MM.1S (cell line): ENCODE measurements at regions not wholly inside any gene's neighbourhood (a gene's known extent, or its start where the extent isn't known, plus 50 kb on each side); places are given as distances from the start of the nearest gene placed in this dataset.

Experiments used
- DNase-seq: peaks from one replicate; pipeline ENCODE4 v3.0.0-alpha.2; 2015
- H2AFZ ChIP-seq: fragments of 300-600 bp; sonication (generic); 2 replicates; pipeline ENCODE4 v1.6.0; 2016; ENCODE audit warnings: antibody characterized with exemption, low read length
- H3F3A ChIP-seq: fragments of 300-600 bp; sonication (generic); 2 replicates; pipeline ENCODE4 v1.6.1; 2016; ENCODE audit warnings: mild to moderate bottlenecking, antibody characterized with exemption, low read length, moderate library complexity, mixed read lengths; ENCODE audit not compliant: insufficient read depth
- H3K27ac ChIP-seq: fragments of 300-600 bp; sonication (generic); 2 replicates; pipeline ENCODE4 v1.5.1; 2016; ENCODE audit warnings: mild to moderate bottlenecking, low read length
- H3K27me3 ChIP-seq: fragments of 300-600 bp; sonication (generic); replicated peaks from 2 replicates; pipeline ENCODE4 v1.6.0; 2016; ENCODE audit warnings: low read length; ENCODE audit not compliant: insufficient read depth
- H3K36me3 ChIP-seq: fragments of 300-600 bp; sonication (generic); replicated peaks from 2 replicates; pipeline ENCODE4 v1.6.1; 2016; ENCODE audit warnings: mild to moderate bottlenecking, low read length, mixed read lengths; ENCODE audit not compliant: insufficient read depth
- H3K4me1 ChIP-seq: fragments of 300-600 bp; sonication (generic); 2 replicates; pipeline ENCODE4 v1.6.1; 2016; ENCODE audit warnings: low read length, mixed read lengths
- H3K4me2 ChIP-seq: fragments of 300-600 bp; sonication (generic); 2 replicates; pipeline ENCODE4 v1.6.0; 2016; ENCODE audit warnings: low read depth, low read length
- H3K4me3 ChIP-seq: fragments of 300-600 bp; sonication (generic); 2 replicates; pipeline ENCODE4 v1.5.1; 2016; ENCODE audit warnings: low read length, mixed read lengths
- H3K79me2 ChIP-seq: fragments of 300-600 bp; sonication (generic); 2 replicates; pipeline ENCODE4 v1.6.1; 2016; ENCODE audit warnings: mixed run types, low read length, mixed read lengths
- H3K9ac ChIP-seq: fragments of 300-600 bp; sonication (generic); 2 replicates; pipeline ENCODE4 v1.6.1; 2016; ENCODE audit warnings: low read length, mixed read lengths
- H3K9me2 ChIP-seq: fragments of 300-600 bp; sonication (generic); replicated peaks from 2 replicates; pipeline ENCODE4 v1.6.1; 2016; ENCODE audit warnings: mild to moderate bottlenecking, low read length, mixed read lengths; ENCODE audit not compliant: insufficient read depth
- H3K9me3 ChIP-seq: fragments of 300-600 bp; sonication (generic); replicated peaks from 2 replicates; pipeline ENCODE4 v1.6.1; 2016; ENCODE audit warnings: mild to moderate bottlenecking, low read length, mixed read lengths; ENCODE audit not compliant: insufficient read depth
- H4K20me1 ChIP-seq: fragments of 300-600 bp; sonication (generic); 2 replicates; pipeline ENCODE4 v1.6.1; 2016; ENCODE audit warnings: mild to moderate bottlenecking, low read length, moderate library complexity, mixed read lengths; ENCODE audit not compliant: insufficient read depth
- EZH2 ChIP-seq: fragments of 300-600 bp; sonication (generic); optimal IDR thresholded peaks from 2 replicates; pipeline ENCODE3; 2017; ENCODE audit warnings: low read depth, mild to moderate bottlenecking, antibody characterized with exemption, low read length, mixed read lengths
- EZH2phosphoT487 ChIP-seq: fragments of 300-600 bp; sonication (generic); IDR thresholded peaks from 2 replicates; pipeline ENCODE4 v1.6.1; 2018; ENCODE audit warnings: antibody characterized with exemption, low read length
- TF ChIP-seq, protein P1 (sequence below): fragments of 300-600 bp; sonication (generic); IDR thresholded peaks from 2 replicates; pipeline ENCODE4 v1.5.1; 2016; ENCODE audit warnings: antibody characterized with exemption, low read length, mixed read lengths

DNA sequence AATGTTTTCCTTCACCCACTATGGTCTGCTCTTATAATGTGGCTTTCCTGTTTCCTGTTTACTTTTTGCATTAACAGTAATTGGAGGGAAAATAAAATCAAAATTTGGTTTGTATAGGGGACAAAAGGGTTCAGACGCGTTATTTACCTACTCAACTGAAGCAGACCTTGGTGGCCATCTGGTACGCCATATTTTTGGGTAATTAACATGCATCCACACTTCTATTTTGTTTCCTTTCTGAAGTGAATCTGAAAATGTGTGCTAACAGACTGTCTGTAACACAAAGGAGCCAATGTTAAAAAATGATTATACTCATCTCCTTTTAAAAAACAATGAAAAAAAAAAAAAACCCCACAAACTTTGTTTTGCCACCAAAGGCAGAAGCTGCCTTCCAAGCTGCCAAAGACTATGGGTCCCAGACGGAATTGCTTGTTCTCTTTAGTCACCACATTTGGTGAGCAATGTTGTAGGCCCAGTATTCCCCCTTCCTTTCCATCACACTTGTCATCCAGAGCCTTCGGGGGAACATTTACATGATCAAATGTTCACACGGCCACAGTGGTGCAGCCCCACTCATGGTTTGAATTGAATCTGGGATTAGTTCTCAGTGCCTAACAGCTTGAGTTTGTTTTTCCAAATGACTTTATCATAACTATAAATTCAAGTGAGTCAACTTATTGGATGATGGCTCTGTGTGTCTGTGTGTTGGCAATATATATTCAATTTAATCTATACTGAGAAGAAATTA lies 323.7 kb upstream of the CD180 start:
- H3K4me2 ChIP-seq, result no peak overlapping the region
- no peak overlapping the region for H3K9ac ChIP-seq
- H2AFZ ChIP-seq, result no peak overlapping the region
- no peaks in the 10 kb centered on the region for H4K20me1 ChIP-seq
- no peaks in the 10 kb centered on the region for H3F3A ChIP-seq
- H3K9me2 ChIP-seq, result no peaks in the 10 kb centered on the region
- H3K36me3 ChIP-seq, result no peaks in the 10 kb centered on the region
- H3K79me2 ChIP-seq, result no peaks in the 10 kb centered on the region
- no peak overlapping the region for H3K27ac ChIP-seq
- no peak for DNase-seq
- H3K4me3 ChIP-seq, result no peak overlapping the region
- H3K9me3 ChIP-seq, result no peaks in the 10 kb centered on the region
- no peaks in the 10 kb centered on the region for H3K4me1 ChIP-seq
- no peaks in the 10 kb centered on the region for H3K27me3 ChIP-seq
- TF ChIP-seq EZH2phosphoT487 (no peak), EZH2 (no peak)
- TF ChIP-seq, protein P1, sequence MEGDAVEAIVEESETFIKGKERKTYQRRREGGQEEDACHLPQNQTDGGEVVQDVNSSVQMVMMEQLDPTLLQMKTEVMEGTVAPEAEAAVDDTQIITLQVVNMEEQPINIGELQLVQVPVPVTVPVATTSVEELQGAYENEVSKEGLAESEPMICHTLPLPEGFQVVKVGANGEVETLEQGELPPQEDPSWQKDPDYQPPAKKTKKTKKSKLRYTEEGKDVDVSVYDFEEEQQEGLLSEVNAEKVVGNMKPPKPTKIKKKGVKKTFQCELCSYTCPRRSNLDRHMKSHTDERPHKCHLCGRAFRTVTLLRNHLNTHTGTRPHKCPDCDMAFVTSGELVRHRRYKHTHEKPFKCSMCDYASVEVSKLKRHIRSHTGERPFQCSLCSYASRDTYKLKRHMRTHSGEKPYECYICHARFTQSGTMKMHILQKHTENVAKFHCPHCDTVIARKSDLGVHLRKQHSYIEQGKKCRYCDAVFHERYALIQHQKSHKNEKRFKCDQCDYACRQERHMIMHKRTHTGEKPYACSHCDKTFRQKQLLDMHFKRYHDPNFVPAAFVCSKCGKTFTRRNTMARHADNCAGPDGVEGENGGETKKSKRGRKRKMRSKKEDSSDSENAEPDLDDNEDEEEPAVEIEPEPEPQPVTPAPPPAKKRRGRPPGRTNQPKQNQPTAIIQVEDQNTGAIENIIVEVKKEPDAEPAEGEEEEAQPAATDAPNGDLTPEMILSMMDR, result no peak

DNA sequence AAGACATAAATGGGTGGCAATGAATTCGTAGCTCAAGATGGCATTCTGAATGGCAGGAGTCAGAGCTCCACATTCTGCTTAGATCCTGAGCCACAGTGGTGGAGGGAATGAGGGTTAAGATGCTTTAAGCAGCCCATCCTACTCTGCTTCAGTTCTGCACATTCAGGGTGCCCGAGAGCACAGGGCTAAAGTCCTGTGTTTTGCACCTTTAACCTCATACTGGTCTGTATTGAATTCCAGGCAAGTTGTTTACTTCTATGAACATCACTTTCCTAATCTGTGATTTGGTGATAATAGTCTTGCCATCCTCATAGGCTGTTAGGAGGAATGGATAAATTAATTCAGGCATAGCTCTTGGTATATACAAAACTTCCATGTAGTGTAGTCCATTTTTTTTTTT lies 321.6 kb upstream of the CD180 start:
- no peaks in the 10 kb centered on the region for H4K20me1 ChIP-seq
- H3K9ac ChIP-seq, result no peak overlapping the region
- H3K4me2 ChIP-seq, result no peak overlapping the region
- no peaks in the 10 kb centered on the region for H3K27me3 ChIP-seq
- no peak overlapping the region for H3K4me3 ChIP-seq
- TF ChIP-seq EZH2 (no peak), EZH2phosphoT487 (no peak)
- TF ChIP-seq, protein P1, result no peak
- no peak for DNase-seq
- H3K36me3 ChIP-seq, result no peaks in the 10 kb centered on the region
- no peaks in the 10 kb centered on the region for H3K79me2 ChIP-seq
- H3K4me1 ChIP-seq, result no peaks in the 10 kb centered on the region
- H2AFZ ChIP-seq, result no peak overlapping the region
- no peaks in the 10 kb centered on the region for H3F3A ChIP-seq
- no peaks in the 10 kb centered on the region for H3K9me2 ChIP-seq
- no peaks in the 10 kb centered on the region for H3K9me3 ChIP-seq
- no peak overlapping the region for H3K27ac ChIP-seq

GRCh38 chr5:67516948-67517565 lies 320.5 kb upstream of the CD180 start:
- H3K27ac ChIP-seq, result no peak overlapping the region
- H3F3A ChIP-seq, result no peaks in the 10 kb centered on the region
- no peaks in the 10 kb centered on the region for H3K9me3 ChIP-seq
- no peaks in the 10 kb centered on the region for H3K9me2 ChIP-seq
- H3K4me2 ChIP-seq, result no peak overlapping the region
- TF ChIP-seq EZH2, result no peak
- TF ChIP-seq, protein P1, result no peak
- TF ChIP-seq EZH2phosphoT487, result no peak
- H3K4me3 ChIP-seq, result no peak overlapping the region
- H3K4me1 ChIP-seq, result no peaks in the 10 kb centered on the region
- H4K20me1 ChIP-seq, result no peaks in the 10 kb centered on the region
- no peaks in the 10 kb centered on the region for H3K27me3 ChIP-seq
- H3K9ac ChIP-seq, result no peak overlapping the region
- no peak overlapping the region for H2AFZ ChIP-seq
- no peaks in the 10 kb centered on the region for H3K36me3 ChIP-seq
- H3K79me2 ChIP-seq, result no peaks in the 10 kb centered on the region
- DNase-seq, result no peak
